ENCODE measurements at regions not wholly inside any gene's neighbourhood (a gene's known extent, or its start where the extent isn't known, plus 50 kb on each side); places are given as distances from the start of the nearest gene placed in this dataset.

GRCh38 chr18:73544617-73545016 is 603.0 kb downstream of the FBXO15 start:
- TF ChIP-seq CTCF (IDR thresholded peaks at IDR 0.05) (no peak), ZFX (IDR thresholded peaks at IDR 0.05; ENCODE audit: borderline replicate concordance) (no peak)

Measured in 22Rv1 (cell line).